ENCODE measurements at regions not wholly inside any gene's neighbourhood (a gene's known extent, or its start where the extent isn't known, plus 50 kb on each side); places are given as distances from the start of the nearest gene placed in this dataset.

- TF ChIP-seq SALL1 (CRISPR knock-in tag; IDR thresholded peaks at IDR 0.05) (peak; percentile 53; the same call in 1 of the 2 replicates), ZBTB7A (CRISPR knock-in tag; IDR thresholded peaks at IDR 0.05) (peak; percentile 57; the same call in 1 of the 2 replicates), BATF2 (CRISPR knock-in tag; IDR thresholded peaks at IDR 0.05) (no peak), RXRA (CRISPR knock-in tag; IDR thresholded peaks at IDR 0.05) (no peak), HNF1B (CRISPR knock-in tag; IDR thresholded peaks at IDR 0.05) (peak; percentile 46; the same call in 1 of the 2 replicates), ETV5 (CRISPR knock-in tag; IDR thresholded peaks at IDR 0.05; ENCODE audit: borderline replicate concordance) (no peak), ZFP82 (CRISPR knock-in tag; IDR thresholded peaks at IDR 0.05; ENCODE audit: borderline replicate concordance) (no peak)
Measured at GRCh38 chr20:58586565-58587093, 64.5 kb upstream of the STX16 start (continued).

GRCh38 chr20:58585753-58586540 lies 65.1 kb upstream of the STX16 start:
- intact Hi-C loops (cut with micrococcal nuclease; ENCODE audit: unreplicated experiment) (no loop called here), in situ Hi-C loops (cut with HindIII; ENCODE audit: extremely low pct_ligation_motif_present, low pct_unique_long_range_greater_than_20kb) (no loop called here)
- Histone ChIP-seq H3K4me2 (ENCODE audit: low read depth, low read length) (peak overlapping the region; percentile 30; the same call in 1 of the 2 replicates), H2AFZ (ENCODE audit: low read length) (no peak overlapping the region), H3K27ac (ENCODE audit: extremely low read length, insufficient read depth, low read length) (no peak overlapping the region), H3K4me1 (ENCODE audit: insufficient read depth, low read length) (peaks cover 19% of the 10 kb centered on the region), H3K27me3 (ENCODE audit: control insufficient read depth in 1 of 2, insufficient read depth in 2 of 2, low read length in 2 of 2) (peaks cover 17 to 76% of the 10 kb centered on the region in 2 experiments), H3K79me2 (ENCODE audit: insufficient read depth, low read length) (no peaks in the 10 kb centered on the region), H3K36me3 (replicated peaks in 1 of 2; ENCODE audit: control insufficient read depth in 1 of 2, insufficient read depth in 2 of 2, low read length in 2 of 2) (no peaks in the 10 kb centered on the region), H3K4me3 (replicated peaks in 1 of 3; ENCODE audit: insufficient read depth in 1 of 3, low read depth in 2 of 3, low read length in 3 of 3) (no peak overlapping the region), H3K9ac (ENCODE audit: insufficient read depth, low read depth, low read length) (no peak overlapping the region), H3K9me3 (ENCODE audit: low read length) (no peaks in the 10 kb centered on the region), H4K20me1 (ENCODE audit: insufficient read depth, low read length) (no peaks in the 10 kb centered on the region)
- TF ChIP-seq ZNF546 (CRISPR knock-in tag; conservative IDR thresholded peaks at IDR 0.05), result no peak
- TF ChIP-seq IRF9 (CRISPR knock-in tag; IDR thresholded peaks at IDR 0.05; ENCODE audit: borderline replicate concordance), result peak; percentile 48; the same call in 1 of the 2 replicates
- TF ChIP-seq GMEB1 (CRISPR knock-in tag; IDR thresholded peaks at IDR 0.05; ENCODE audit: borderline replicate concordance), result no peak
- 25% methylated on average over 8 of the region's 8 CpGs for WGBS (ENCODE audit: low lambda C conversion rate)
- CTCF ChIA-PET (ENCODE audit: low intra/inter-chr PET ratio, low total read pairs), result no interaction called here
- FAIRE-seq, result no peak
- DNase-seq (ENCODE audit: low spot score), result no peak
- BruUV-seq (replicated peaks), result no TSS peak
- ATAC-seq, result peak; percentile 8
- POLR2A ChIA-PET, result no interaction called here
